GM18520 (cell line): ENCODE measurements at regions not wholly inside any gene's neighbourhood (a gene's known extent, or its start where the extent isn't known, plus 50 kb on each side); places are given as distances from the start of the nearest gene placed in this dataset.

Experiments
- ATAC-seq: cut with Tn5 transposase; IDR thresholded peaks from one replicate; pipeline ENCODE4 v1.9.1; 2021; ENCODE audit not compliant: unreplicated experiment

DNA sequence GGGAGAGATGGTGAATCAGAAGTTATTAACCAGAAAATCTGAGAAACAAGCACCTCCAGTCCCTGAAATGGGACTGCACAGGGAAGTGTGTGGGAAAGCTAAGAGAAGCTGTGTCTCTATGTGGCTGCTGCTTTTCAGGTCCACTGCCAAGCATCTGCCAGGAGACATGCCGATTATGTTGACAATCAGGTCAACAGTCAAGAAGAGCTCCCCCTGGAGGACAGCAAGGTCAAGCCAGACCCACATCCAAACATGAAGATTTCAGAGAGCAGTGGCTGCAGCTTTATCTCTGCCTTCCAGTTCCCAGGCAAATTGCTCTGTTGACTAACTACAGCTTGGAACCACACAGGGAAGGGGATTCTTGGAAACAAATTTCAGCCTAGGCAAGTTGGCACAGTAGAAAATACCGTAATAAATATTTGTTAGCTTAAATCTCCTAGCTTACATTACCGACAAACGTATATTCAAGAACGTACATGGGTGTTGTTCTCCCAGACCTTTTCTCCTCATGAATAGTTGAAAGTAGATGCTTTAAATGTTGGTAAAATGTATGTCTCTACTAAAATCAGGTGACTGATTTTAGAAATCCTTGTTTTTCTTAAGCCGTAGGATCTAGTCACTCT, 394.5 kb upstream of the RARB start:
- no peak for ATAC-seq

DNA sequence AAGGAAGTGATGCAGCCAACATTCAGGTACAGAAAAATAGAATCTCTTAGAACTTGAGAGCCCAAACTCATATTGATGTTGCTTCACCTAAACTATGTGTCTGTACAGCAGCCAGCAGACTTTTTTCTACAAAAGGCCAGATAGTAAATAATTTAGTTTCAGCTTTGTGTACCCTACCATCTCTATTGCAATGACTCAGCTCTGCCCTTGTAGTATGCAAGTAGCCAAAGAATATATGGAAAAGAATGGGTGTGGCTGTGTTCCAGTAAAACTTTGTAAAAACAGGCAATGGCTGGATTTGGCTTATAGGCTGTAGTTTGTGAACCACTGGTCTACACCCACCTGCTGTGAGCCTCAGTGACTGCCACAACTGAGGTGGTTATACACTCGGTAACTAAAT, 392.5 kb upstream of the RARB start:
- ATAC-seq = no peak

DNA sequence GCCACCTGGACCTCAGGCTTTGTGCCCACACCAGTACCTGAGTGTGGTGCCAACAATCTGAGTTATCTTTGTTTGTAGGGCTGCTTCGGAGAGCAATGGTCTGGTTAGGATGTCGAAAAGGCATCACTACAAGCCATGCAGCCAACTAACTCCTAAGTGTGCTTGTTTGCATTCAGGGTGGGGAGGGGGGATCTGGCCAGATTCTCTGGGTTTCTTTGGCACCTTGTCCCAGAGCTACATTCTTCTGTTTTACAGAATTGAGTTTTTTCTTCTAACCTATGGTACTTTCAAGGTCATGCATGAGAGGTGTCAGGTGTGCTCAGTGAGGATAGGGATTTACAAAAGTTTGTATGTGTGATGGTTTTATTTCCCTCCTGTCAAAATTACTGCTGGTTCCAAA, 391.4 kb upstream of the RARB start:
- ATAC-seq = no peak

DNA sequence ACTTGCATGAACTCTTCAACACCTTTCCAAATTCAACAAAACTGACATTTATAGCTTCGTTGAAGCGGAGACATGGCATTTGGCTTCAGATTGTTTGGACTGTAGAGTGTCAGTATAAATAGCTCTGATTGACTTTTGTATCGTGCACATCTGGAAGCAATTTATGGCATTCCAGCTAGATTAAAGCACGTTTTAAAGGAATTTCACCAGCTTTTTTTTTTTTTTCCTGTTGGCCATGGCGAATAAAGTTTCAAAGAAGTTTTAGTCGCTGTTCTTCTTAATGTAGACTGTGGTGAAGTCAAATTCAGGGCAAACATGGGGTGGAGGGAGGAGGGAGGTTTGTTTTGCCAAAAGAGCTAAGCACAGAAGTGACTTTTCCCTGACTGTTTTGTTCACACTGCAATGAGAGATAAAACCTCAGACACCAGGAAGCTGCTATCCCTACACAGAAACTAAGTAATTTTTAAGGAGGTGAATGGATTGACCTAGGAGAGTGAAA, 391.0 kb upstream of the RARB start:
- no peak for ATAC-seq

DNA sequence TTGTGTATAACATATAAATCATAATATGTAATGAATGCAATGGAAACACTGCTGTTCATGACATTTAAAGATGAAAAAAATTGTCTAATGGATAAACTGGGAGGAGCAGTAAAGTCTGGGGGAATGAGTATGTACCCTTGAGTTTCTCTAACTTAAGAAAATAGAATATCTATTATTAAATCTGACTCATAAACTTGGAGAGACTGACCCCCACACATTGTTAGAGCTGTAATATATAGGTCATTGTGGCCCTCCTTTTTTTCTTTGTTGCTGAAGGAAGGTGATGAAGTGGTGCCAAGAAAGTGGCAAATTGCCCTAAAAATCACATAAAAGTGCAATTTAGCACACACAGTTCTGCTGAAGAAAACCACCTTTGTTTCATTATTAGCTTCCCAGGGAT, 389.8 kb upstream of the RARB start:
- ATAC-seq = no peak

DNA sequence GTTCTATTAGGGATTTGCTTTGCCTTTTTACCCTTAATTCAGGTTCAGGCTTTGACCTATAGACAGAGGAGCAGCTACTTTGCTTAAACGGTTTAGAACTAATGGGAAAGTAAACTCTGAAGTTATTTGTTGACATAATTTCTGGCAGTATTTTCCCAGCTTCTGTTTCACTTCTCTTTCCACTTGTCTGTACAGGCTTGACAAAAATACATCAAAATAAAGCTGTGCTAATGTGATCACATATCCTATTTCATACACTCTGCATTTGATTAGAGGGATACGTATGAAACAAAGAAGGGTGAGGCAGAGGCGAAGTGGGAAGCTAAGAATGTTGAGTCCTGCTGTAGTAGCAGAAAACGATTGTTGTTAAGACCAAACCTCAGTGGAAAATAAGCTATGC, 389.1 kb upstream of the RARB start:
- no peak for ATAC-seq

DNA sequence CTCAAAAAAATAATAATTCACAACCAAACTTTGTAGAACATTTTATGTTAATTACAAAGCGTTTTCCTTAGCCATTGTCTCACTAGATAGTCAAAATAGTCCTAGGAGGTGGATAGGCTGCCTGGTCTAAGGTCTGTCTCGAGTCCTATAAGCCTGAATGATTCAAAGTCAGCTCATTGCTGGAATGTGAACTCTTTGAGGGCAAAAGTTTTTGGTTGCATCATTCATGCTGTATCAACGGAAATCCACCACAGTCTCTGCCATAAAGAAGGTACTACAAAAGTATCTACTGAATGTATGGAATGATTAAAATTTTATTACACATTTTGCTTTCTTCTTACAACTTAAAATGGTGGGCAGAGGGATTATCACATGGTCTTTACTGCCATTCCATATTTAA, 387.3 kb upstream of the RARB start:
- ATAC-seq = no peak

DNA sequence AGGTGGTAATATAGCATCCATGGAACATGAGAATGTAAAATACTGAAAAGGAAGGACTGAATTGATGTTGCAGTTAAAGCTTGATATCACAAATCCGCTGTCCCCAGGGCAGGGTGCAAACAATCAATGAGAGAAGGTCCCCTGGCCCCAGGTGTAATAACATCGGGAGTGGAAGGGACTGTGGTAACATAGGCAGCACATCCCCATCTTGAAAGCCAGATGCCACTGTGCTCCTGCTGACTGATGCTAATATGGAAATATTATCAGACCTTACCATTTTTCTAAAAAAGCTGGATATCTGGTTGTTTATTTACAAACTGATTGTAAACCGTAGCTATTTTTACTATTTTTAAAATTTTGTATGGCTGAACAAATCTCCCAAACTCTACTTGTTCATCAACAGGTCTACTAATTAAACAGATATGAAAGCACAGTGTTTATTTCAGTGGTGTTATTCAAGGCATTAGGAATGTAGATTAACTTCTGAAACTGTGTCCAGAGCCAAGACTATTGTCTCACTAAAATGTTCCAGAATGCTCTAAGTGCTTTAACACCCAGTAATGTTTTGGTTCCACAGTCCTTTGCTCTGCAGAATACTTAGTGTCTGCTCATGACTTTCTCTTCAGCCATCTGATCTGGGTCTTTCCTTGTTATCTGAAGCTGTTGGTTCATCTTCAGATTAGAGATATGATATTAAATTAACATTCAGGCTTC, 386.0 kb upstream of the RARB start:
- ATAC-seq = no peak

DNA sequence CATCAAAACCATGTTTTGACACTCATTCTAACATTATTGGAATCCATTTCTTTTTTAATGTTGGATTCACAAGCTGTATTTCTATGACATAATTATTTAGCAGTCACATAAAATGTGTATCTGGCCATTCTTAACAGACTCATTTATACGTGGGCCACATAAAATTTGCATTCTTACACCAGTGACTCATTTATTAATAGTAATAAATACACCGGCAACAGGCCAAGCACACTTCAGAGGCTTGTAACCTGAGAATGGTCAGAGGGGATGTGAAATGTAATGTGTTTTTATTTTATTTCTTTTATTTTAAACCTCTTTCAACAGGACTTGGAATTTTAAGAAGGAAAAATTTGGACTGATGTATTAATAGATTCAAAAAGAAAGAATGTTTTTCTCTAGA, 384.9 kb upstream of the RARB start:
- no peak for ATAC-seq

DNA sequence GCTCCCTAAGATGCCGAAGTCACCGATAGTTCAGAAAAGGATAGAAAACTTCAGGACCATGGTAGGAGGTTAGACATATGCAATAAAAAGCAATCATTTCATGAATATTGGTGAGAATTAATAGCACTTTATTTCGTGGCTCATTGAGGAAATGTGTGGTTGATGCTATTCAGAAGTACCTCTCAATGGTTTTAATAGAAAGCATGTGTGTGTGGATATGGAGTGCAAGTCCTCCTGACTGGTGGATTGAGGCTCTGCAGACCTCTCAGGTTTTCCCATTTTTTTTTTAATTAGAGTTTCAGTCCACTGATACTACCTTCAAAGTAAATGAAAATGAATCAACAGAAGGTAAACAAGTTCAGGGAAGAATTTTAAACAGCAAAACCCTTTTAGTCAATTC, 384.3 kb upstream of the RARB start:
- no peak for ATAC-seq

DNA sequence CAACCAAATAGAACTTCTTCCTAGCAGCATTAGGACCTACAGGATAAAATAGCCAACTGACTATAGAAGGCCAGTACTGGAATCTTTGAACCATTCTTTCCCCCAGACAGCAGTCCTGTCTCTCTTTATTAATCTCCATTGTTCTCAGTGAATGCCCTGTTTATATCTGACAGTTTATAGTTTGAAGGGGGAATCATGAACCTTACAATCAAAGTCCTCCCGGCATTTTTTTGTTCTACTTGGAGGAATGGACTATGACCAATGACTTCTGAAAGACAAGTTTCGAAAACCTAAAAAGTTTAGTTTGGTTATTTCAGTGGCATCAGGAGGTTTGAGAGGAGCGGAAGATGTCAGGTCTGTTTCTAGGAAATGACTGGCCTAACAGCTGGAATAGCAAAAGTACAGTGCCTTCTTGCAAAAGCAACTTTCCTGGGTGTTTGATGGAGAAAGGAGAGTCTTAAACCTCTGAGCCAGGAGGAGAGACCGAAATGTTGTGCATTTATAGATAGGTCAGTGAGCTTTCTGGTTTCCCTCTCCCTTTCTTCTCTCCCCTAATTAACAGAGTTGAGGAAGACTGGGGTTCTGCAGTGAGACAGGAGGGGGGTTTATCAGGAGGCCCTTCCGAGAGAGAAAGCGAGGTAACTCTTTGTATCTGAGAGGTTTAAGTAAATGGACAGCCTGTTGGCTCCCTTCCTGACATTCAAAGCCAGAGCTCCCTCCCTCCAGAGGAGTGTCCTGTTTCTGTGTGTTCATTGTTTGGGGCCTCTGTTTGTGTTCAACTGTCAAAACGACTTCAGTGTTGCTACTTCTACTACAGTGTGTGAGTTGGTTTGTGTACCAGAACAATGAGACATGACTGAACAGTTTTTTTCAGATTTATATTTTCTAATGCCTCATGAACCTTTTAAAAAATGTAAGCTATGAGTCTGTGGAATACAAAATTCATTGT, 383.0 kb upstream of the RARB start:
- ATAC-seq = no peak

DNA sequence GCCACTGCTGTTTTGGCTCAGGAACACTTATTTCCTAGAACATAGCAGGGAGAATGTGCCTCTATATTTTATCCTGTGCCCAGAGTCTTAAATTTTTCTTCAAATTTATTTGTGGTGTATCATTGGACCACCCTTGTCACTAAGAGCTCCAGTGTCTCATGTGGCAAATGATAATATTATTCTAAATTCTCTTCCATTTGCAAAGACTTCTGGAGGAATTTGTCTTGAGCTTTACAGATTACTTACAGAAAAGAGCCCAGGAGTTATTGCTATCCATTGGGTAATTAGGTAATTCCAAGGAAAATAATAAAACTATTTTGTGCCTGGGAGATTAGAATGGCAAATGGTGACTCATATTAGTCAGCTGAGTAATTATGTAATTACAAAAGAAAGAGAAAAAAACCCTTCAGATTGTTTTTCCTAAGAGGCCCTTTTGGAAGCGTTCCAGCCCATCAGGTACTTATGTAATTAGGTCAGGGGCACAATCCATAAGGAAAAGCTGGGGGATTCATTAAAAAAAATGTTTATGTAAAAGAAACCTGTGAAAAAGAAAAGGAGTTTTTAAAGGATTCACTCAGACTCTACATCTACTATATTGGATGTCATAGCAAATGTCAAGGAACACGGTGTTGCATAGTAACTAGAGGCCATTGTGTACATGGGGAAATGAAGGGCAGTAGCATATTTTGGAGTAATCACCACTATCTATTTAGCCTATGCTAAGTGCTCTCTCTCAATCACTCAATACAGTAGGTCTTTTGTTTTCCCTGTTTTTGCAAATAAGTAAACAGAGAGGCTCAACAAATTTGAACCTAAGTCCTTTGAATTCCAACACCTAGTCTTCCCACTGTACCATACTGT, 380.9 kb upstream of the RARB start:
- no peak for ATAC-seq

DNA sequence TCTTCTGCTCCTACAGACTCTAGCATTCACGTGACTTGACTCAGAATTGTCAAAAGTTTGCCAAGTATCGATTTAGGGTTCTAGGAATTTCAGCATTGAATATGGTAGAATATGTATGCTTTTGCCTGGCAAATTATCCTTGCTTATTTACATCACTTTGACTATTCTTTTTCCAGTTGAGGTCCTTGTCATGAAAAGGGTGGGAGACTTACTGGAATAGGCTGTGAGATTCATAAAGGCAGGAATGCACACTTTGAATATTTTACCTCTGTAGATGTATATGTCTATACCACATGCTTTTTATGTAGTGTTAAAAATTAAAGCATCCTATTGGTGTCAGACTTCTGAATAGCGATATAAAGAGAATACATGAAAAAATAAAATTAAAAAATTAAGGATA, 378.8 kb upstream of the RARB start:
- no peak for ATAC-seq

DNA sequence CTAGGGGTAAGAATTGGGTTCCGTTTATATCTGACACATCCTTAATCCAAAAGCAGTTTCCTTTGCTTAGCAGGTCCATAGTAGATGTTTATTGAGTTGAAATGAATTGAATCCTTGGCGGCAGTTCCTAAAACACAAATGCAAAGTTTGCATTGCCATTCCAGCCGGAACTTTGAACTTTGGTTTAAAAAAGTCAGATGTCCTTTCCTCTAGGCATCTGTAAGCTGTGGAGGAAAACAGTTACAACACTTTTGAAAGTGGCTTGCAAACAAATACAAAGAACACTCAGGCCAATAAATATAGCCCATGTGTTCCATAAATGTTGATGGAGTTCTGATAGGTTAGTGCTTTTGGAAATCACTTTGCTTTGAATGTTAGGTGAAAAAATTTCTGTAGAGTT, 374.7 kb upstream of the RARB start:
- no peak for ATAC-seq

DNA sequence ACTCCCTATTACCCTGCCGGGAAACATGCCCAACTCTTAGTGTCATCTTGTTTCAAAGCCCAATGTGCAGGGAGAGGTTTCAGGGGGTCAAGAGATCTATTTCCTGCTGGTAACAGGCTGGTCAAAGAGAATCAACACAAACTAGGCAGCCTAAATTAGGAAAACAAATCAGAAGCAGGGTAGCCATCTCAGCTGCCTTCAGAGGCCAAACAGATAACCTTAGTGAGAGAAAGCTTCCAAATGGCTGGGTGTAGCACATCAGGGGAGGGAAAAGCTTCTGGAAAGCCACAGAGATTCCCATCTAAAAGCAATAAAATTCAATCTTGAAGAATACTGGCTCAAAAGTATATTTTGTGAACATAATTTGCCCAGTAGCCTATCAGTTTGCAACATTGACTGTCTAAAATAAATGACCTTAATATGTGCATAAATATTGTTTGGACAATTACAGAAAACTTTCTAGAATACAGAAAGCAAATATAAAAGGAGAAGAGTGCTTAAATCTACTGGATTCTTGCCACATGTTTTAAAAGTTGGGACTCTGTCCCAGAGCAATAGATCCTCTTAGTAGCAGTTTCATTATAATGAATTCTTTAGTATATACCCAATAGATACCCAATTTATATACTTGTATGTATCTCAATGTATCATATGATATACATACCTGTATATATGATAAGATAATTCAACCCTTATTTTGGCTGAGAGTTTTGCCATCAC, 371.9 kb upstream of the RARB start:
- ATAC-seq = no peak

DNA sequence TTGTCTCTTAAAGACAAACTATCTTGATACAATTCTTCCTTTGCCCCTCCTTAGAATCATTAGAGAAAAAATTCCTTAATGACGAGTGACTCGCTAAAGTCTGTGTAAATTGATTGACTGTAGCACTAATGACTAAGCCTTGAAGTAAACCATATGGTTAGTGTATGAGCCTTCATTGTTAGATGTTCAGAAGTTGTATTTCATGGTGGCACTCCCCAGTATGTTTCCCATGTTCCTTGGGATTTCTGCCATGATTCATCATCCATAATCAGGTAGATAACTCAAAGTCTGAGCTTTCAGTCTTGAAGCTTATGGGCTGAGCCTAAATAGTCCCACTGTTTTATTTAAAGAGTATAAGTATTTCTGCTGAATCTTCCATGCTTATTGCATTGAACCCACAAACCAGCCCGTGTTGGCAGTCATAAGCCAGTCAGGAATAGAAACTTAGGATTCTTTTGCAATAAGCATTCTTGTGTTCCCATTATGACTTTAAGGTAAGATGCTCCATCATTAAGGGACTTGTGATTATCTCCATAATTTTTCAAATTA, 371.2 kb upstream of the RARB start:
- ATAC-seq = no peak

DNA sequence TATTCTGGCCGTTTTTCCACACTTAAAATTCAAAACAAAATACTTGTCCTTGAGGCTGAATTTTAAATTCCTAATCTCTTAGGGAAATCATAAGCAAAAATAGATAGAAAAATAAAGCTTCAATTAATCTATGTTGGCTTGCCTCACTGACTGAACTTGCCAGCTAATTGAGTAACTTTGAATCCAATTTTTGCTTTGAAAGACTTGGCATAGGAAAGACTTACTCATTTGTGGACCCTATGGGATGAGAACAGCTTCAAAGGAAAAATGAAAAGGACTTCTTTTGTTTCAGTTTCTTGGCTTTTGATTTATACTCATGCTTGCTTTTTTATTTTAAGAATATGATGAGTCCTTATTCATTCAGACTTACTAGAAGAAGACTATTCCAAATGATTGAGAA, 370.7 kb upstream of the RARB start:
- ATAC-seq = no peak

DNA sequence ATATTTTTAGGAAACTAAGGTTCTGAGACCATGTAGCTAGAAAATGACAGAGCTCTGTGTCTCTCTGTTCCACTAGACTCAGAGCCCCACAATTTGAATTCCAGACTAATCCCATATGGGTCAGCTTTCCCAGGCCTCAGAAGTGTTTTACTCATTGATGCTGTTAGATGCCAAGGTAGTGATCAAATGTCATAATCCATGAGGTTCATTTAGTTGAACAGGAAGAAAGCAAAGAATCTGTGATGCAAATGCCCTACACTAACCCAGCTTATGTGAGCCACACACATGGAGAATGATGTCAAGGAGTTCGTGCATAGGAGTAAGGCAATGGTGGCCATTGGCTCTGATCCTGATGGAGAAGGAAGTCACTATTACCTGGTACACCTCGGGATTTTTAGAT, 363.4 kb upstream of the RARB start:
- no peak for ATAC-seq

DNA sequence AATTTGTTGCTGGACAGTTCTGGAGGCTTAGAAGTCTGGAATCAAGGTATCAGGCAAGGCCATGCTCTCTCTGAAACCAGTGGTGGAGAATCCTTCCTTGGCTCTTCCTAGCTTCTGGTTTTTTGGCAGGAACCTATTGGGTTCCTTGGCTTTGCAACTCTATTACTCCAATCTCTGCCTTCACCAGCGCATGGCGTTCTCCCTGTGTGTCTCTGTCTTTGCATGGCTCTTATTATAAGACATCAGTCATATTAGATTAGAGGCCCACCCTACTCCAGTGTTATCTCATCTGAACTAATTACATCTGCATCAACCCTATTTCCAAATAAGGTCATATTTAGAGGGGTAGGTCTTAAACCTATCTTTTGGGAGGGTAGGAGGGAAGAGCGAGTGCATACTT, 358.1 kb upstream of the RARB start:
- no peak for ATAC-seq

DNA sequence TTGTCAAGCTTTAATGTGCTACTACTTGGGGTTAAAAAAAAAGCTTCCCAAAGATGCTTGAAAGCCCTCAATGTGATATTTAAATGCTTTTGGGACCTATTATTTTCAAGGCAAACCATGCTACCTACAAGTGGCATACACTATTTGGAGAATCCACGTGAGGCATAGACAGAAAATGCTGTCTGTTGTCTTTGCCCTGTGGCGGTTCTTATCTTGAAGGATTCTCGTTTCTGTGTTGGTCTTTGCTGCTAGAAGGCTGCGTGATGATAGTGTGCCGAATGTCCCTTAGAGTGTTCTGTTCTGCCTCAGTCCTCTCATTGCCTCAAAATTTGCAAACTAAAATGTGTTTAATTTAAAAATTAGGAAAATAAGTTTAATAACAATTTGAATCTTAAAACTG, 356.2 kb upstream of the RARB start:
- no peak for ATAC-seq
